Ascending aorta (tissue), 2 donors: ENCODE measurements at regions not wholly inside any gene's neighbourhood (a gene's known extent, or its start where the extent isn't known, plus 50 kb on each side); places are given as distances from the start of the nearest gene placed in this dataset.

Source experiments
- DNase-seq, 2 donors: peaks; one replicate each; pipeline ENCODE4 v3.0.0-alpha.2; 2019; ENCODE audit warnings: low spot score in 2 of 2
- H3K27ac ChIP-seq, 2 donors: fragments of 200-600 bp; sonication (generic); one replicate each; pipeline ENCODE4 v1.5.1; 2016 to 2017; ENCODE audit warnings: mild to moderate bottlenecking in 1 of 2
- H3K27me3 ChIP-seq: fragments of 200-600 bp; sonication (generic); one replicate; pipeline ENCODE4 v1.5.1; 2017
- H3K36me3 ChIP-seq, 2 donors: fragments of 200-600 bp; sonication (generic); one replicate each; pipeline ENCODE4 v1.5.1; 2016
- H3K4me1 ChIP-seq, 2 donors: fragments of 200-600 bp; sonication (generic); one replicate each; pipeline ENCODE4 v1.5.1; 2016 to 2017; ENCODE audit warnings: mild to moderate bottlenecking in 1 of 2
- H3K4me3 ChIP-seq, 2 donors: fragments of 200-600 bp; sonication (generic); one replicate each; pipeline ENCODE4 v1.5.1; 2016 to 2017; ENCODE audit warnings: mild to moderate bottlenecking in 1 of 2
- H3K9me3 ChIP-seq, 2 donors: fragments of 200-600 bp; sonication (generic); one replicate each; pipeline ENCODE4 v1.5.1; 2016
- CTCF ChIP-seq, 3 experiments: fragments of 200-600 bp in 2 of 3; fragments of 450-650 bp in 1 of 3; sonication (generic) in 2 of 3; IDR thresholded peaks; one replicate each; pipeline ENCODE4 v1.5.1; 2016 to 2019; ENCODE audit warnings: antibody characterized with exemption in 3 of 3, mild to moderate bottlenecking in 1 of 3, moderate library complexity in 1 of 3
- intact Hi-C: fragments of 100-400 bp; cut with DNase I; formaldehyde crosslinking; loops from one replicate; pipeline ENCODE4 v1.15.1; 2023

DNA sequence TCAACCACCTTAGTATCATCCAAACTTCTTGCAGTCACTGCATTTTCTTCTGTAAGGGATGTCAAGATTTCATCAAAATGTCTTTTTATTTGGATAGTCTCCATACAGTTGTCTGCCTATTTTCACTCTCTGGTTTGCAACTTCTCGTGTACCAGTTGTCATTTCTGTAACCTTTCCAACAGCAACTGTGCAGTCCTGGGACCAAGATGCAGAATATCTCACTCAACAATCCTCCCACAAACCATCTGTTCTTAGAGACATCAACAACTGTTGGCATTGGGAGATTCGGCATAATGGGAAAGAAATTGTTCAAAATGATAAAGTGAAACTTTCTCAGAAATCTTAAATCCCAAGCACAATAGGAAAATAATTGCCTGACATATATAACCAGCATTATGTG lies 933.6 kb upstream of the SLC39A10 start:
- Histone ChIP-seq H3K4me1 (no peaks in the 10 kb centered on the region), H3K9me3 (no peaks in the 10 kb centered on the region), H3K27me3 (no peaks in the 10 kb centered on the region), H3K4me3 (no peak overlapping the region), H3K27ac (no peak overlapping the region), H3K36me3 (no peaks in the 10 kb centered on the region)
- no peak for TF ChIP-seq CTCF (IDR thresholded peaks at IDR 0.05)
- intact Hi-C loops, result no loop called here
- no peak for DNase-seq

GRCh38 chr2:194721227-194721626 lies 935.8 kb upstream of the SLC39A10 start:
- Histone ChIP-seq H3K27me3 (no peaks in the 10 kb centered on the region), H3K36me3 (no peaks in the 10 kb centered on the region), H3K4me3 (no peak overlapping the region), H3K4me1 (no peaks in the 10 kb centered on the region), H3K9me3 (no peaks in the 10 kb centered on the region), H3K27ac (no peak overlapping the region)
- no peak for TF ChIP-seq CTCF (IDR thresholded peaks at IDR 0.05)
- intact Hi-C loops, result no loop called here
- DNase-seq, result no peak

DNA sequence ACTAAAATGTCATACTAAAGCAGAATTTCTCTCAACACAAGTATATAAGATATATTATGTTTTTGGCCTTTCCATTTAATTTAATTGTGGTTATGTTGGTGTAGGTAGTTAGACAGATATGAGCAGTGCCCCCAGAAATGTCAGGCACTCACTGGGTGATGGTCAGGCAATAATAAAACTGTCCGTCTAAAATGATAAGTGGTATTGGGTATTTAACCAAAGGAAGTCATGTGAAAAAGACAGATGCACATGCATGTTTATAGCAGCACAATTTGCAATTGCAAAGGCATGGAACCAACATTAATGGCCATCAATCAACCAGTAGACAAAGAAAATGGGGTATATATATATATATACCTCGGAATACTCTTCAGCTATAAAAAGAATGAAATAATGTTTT lies 936.6 kb upstream of the SLC39A10 start:
- Histone ChIP-seq H3K4me1 (no peaks in the 10 kb centered on the region), H3K27ac (no peak overlapping the region), H3K4me3 (no peak overlapping the region), H3K27me3 (no peaks in the 10 kb centered on the region), H3K36me3 (no peaks in the 10 kb centered on the region), H3K9me3 (no peaks in the 10 kb centered on the region)
- no peak for TF ChIP-seq CTCF (IDR thresholded peaks at IDR 0.05)
- intact Hi-C loops, result no loop called here
- DNase-seq, result no peak

DNA sequence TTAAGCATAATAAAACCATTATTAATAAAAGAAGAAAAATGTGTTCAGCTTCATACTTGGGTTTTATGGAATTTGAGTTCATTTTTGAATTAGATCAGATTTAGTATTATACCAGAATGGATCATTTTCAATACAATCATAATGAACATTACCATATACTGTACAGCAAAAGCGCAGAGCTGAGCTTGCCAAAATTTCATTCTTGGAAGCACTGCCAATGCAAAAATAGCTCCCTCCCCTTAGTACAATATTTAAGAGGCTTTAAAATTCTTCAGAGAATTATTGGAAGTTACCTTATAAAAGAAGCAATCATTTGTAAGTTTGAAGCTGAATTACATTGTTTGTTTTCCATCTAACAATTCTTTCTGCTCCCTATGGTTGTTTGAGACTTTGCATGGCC lies 938.1 kb upstream of the SLC39A10 start:
- no peak for TF ChIP-seq CTCF (IDR thresholded peaks at IDR 0.05)
- H3K4me3 ChIP-seq, result no peak overlapping the region
- no peak overlapping the region for H3K27ac ChIP-seq
- no peaks in the 10 kb centered on the region for H3K36me3 ChIP-seq
- DNase-seq, result no peak
- intact Hi-C loops, result no loop called here
- no peaks in the 10 kb centered on the region for H3K27me3 ChIP-seq
- H3K4me1 ChIP-seq, result no peaks in the 10 kb centered on the region
- no peaks in the 10 kb centered on the region for H3K9me3 ChIP-seq

DNA sequence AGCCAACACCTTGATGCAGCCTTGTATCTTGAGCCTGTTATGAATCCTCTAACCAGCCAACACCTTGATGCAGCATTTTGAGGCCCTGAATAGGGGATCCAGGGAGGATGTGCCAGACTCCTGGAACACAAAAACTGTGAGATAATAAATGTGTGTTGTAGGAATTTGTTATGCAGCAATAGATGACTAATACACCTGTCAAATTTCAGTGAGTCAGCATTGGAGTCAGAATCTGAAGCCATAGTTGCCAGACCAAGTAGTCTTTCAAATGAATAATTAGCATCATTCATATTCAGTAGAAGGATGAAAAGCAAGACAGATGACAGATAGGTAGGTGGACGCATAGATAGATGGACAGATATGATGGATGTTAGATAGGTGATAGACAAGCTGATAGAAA lies 942.5 kb upstream of the SLC39A10 start:
- no peak overlapping the region for H3K27ac ChIP-seq
- H3K27me3 ChIP-seq, result no peaks in the 10 kb centered on the region
- H3K4me3 ChIP-seq, result no peak overlapping the region
- no peak for TF ChIP-seq CTCF (IDR thresholded peaks at IDR 0.05)
- DNase-seq, result no peak
- H3K36me3 ChIP-seq, result no peaks in the 10 kb centered on the region
- H3K4me1 ChIP-seq, result no peaks in the 10 kb centered on the region
- H3K9me3 ChIP-seq, result no peaks in the 10 kb centered on the region
- intact Hi-C loops, result no loop called here

DNA sequence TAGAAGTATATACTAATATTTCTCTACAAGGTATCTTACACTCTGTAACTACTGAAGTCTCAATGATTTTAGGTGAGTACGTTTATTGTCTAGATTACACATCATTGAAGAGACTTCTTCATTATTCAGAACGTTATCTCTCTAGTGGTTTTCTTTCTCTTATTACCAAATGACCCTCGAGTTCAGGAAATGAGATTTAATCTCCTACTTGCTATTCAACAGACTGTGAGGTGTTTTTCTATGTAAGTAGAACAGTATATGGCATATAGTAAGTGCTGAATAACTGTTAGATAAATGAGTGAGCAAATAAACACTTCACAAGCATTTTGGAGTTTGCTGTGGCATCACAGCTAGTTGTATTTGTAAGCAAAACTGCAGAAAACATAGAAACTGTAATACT lies 947.2 kb upstream of the SLC39A10 start:
- no peak for DNase-seq
- intact Hi-C loops, result no loop called here
- H3K27ac ChIP-seq, result no peak overlapping the region
- no peak overlapping the region for H3K4me3 ChIP-seq
- H3K36me3 ChIP-seq, result no peaks in the 10 kb centered on the region
- no peaks in the 10 kb centered on the region for H3K27me3 ChIP-seq
- H3K4me1 ChIP-seq, result no peaks in the 10 kb centered on the region
- no peaks in the 10 kb centered on the region for H3K9me3 ChIP-seq
- TF ChIP-seq CTCF (IDR thresholded peaks at IDR 0.05), result no peak
